ENCODE measurements at regions not wholly inside any gene's neighbourhood (a gene's known extent, or its start where the extent isn't known, plus 50 kb on each side); places are given as distances from the start of the nearest gene placed in this dataset.

DNA sequence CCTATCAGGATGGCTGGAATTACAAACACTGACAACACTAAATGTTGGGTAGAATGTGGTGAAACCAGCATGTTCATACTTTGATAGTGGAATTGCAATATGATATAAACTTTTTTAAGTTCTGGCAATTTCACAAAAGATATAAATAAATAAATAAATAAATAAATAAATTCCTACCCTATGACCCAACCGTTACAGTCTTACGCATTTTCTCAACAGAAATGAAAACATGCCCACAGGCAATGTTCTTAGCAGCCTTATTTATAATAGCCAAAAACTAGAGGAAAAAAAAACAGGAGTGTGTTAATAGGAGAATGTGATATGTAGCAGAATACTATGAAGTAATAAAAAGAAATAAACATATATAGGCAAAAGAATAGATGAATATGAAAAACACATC is 318.9 kb downstream of the IPMK start:
- DNase-seq (ENCODE audit: low spot score in 2 of 2): no peak
- TF ChIP-seq, protein P1, sequence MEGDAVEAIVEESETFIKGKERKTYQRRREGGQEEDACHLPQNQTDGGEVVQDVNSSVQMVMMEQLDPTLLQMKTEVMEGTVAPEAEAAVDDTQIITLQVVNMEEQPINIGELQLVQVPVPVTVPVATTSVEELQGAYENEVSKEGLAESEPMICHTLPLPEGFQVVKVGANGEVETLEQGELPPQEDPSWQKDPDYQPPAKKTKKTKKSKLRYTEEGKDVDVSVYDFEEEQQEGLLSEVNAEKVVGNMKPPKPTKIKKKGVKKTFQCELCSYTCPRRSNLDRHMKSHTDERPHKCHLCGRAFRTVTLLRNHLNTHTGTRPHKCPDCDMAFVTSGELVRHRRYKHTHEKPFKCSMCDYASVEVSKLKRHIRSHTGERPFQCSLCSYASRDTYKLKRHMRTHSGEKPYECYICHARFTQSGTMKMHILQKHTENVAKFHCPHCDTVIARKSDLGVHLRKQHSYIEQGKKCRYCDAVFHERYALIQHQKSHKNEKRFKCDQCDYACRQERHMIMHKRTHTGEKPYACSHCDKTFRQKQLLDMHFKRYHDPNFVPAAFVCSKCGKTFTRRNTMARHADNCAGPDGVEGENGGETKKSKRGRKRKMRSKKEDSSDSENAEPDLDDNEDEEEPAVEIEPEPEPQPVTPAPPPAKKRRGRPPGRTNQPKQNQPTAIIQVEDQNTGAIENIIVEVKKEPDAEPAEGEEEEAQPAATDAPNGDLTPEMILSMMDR (IDR thresholded peaks at IDR 0.05): no peak
- Histone ChIP-seq H3K4me1 (no peaks in the 10 kb centered on the region), H3K27me3 (no peaks in the 10 kb centered on the region), H3K4me3 (no peak overlapping the region), H3K27ac (no peak overlapping the region), H3K36me3 (no peaks in the 10 kb centered on the region), H3K9me3 (no peaks in the 10 kb centered on the region)
- intact Hi-C loops (cut with DNase I): no loop called here

DNA sequence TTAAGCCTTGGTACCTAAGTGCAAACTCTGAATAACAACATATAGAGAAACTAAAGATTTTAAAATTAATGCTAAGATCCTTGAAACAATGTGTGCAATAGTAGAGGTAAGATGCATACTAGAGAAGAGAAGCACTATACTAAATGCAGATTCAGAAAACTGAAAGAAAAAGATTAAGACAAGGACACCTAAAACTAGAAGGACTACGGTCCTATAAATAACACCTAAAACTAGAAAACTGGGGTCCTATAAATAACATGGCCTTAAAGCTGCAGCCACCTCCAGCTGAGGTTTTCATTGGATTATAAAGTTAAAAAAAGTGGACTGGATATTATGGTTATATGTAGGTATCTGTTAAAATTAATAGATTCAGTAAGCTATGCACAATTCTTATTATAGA is 320.9 kb downstream of the IPMK start:
- H3K9me3 ChIP-seq: no peaks in the 10 kb centered on the region
- TF ChIP-seq, protein P1 (IDR thresholded peaks at IDR 0.05): no peak
- H3K36me3 ChIP-seq: no peaks in the 10 kb centered on the region
- H3K27ac ChIP-seq: no peak overlapping the region
- no peak overlapping the region for H3K4me3 ChIP-seq
- H3K4me1 ChIP-seq: no peaks in the 10 kb centered on the region
- intact Hi-C loops (cut with DNase I): no loop called here
- no peaks in the 10 kb centered on the region for H3K27me3 ChIP-seq
- no peak for DNase-seq (ENCODE audit: low spot score in 2 of 2)

DNA sequence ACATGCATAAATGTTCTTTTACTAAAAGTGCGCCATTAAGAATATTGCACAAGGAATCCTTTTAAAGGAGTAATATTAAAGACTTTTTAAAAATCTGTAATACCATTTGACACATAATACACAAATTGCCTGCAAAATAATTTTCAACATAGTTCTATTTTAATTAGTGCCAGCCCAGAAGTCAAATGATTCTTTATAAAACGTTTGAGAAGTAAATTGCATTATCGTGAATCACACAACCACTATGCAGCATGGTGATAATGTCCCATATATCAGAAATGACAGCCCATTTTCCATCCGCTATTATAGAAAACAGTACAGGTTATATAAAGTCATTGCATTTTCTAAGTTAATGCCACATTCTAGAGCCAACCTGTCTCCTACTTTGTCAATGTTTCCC is 324.0 kb downstream of the IPMK start:
- H3K4me3 ChIP-seq: no peak overlapping the region
- TF ChIP-seq, protein P1 (IDR thresholded peaks at IDR 0.05): no peak
- no peaks in the 10 kb centered on the region for H3K4me1 ChIP-seq
- intact Hi-C loops (cut with DNase I): no loop called here
- H3K27ac ChIP-seq: no peak overlapping the region
- no peaks in the 10 kb centered on the region for H3K36me3 ChIP-seq
- no peaks in the 10 kb centered on the region for H3K9me3 ChIP-seq
- no peaks in the 10 kb centered on the region for H3K27me3 ChIP-seq
- no peak for DNase-seq (ENCODE audit: low spot score in 2 of 2)

DNA sequence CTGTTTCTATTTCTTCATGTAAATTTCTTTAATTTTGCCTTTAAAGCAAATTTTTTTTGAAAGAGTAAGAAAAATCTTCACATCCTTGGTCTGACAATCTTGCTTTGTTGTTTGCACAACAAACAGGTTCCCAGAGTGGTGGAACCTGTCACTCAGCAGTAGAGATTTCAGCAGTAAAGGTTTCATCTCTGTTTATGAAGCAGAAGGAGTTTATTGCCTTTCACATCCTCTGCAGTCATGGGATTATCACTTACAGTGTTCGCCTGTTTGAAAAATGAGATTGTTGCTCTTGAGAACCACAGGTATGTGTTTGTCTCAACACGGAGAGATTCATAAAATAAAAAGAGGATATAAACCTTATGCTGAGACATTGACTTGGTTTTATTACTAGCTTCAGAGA is 342.6 kb downstream of the IPMK start:
- no peaks in the 10 kb centered on the region for H3K9me3 ChIP-seq
- H3K4me3 ChIP-seq: no peak overlapping the region
- no peak overlapping the region for H3K27ac ChIP-seq
- no peaks in the 10 kb centered on the region for H3K27me3 ChIP-seq
- intact Hi-C loops (cut with DNase I): no loop called here
- no peaks in the 10 kb centered on the region for H3K36me3 ChIP-seq
- H3K4me1 ChIP-seq: no peaks in the 10 kb centered on the region
- no peak for DNase-seq (ENCODE audit: low spot score in 2 of 2)
- TF ChIP-seq, protein P1 (IDR thresholded peaks at IDR 0.05): no peak

DNA sequence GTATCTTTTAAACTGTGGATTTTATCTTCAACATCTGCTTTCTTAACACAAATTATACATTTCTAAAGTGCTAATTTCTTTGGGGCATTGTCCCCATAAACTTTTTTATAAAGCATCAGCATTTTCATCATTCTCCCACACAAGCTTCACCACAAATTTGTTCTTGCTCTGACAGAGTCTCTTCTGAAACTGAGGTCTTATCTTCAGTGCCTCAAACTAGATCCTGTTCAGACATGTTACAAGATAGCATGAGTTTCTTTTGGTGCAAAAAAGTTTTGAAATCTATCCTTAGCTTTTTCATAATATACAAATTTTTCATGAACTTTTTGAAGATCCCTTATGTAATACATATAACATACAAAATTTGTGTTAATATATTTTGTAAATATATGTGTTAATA is 346.6 kb downstream of the IPMK start:
- DNase-seq (ENCODE audit: low spot score in 2 of 2): no peak
- Histone ChIP-seq H3K9me3 (no peaks in the 10 kb centered on the region), H3K36me3 (no peaks in the 10 kb centered on the region), H3K27ac (no peak overlapping the region), H3K27me3 (no peaks in the 10 kb centered on the region), H3K4me1 (no peaks in the 10 kb centered on the region), H3K4me3 (no peak overlapping the region)
- TF ChIP-seq, protein P1 (IDR thresholded peaks at IDR 0.05): no peak
- intact Hi-C loops (cut with DNase I): no loop called here

DNA sequence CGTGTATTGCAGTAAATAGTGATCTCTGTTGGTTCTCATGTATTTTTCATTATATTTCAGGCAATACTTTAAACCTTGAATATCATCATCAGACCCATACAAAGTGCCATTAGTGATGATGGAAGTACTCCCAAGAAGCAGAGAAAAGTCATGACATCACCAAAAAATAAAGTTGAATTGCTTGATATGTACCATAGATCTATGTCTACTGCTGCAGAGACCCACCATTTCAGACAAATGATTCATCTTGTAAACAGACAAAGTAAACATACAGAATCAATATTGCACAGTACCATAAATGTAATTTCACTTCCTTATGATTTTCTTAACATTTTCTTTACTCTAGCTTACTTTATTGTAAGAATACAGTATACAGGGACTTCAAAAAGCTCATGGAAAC is 347.8 kb downstream of the IPMK start:
- DNase-seq (ENCODE audit: low spot score in 2 of 2): no peak
- Histone ChIP-seq H3K4me3 (no peak overlapping the region), H3K27me3 (no peaks in the 10 kb centered on the region), H3K9me3 (no peaks in the 10 kb centered on the region), H3K27ac (no peak overlapping the region), H3K36me3 (no peaks in the 10 kb centered on the region), H3K4me1 (no peaks in the 10 kb centered on the region)
- intact Hi-C loops (cut with DNase I): no loop called here
- TF ChIP-seq, protein P1 (IDR thresholded peaks at IDR 0.05): no peak
